HG03103 (cell line): ENCODE measurements at regions not wholly inside any gene's neighbourhood (a gene's known extent, or its start where the extent isn't known, plus 50 kb on each side); places are given as distances from the start of the nearest gene placed in this dataset.
A peak's percentile ranks its signal among the peaks of the same experiment; 100 is the strongest.

ENCODE experiments used
- ATAC-seq: cut with Tn5 transposase; IDR thresholded peaks from one replicate; pipeline ENCODE4 v1.9.1; 2021; ENCODE audit warnings: low read depth; ENCODE audit not compliant: unreplicated experiment

- ATAC-seq: no peak
These were observed 134.5 kb upstream of the FSTL4 start for GRCh38 chr5:133746834-133747233.

GRCh38 chr5:133744960-133745308, 132.6 kb upstream of the FSTL4 start:
- ATAC-seq: no peak

- no peak for ATAC-seq
These were observed 132.0 kb upstream of the FSTL4 start for GRCh38 chr5:133744051-133744959.

GRCh38 chr5:133742431-133742988, 130.2 kb upstream of the FSTL4 start:
- peak; percentile 63 for ATAC-seq

GRCh38 chr5:133741818-133742355, 129.5 kb upstream of the FSTL4 start:
- peak; percentile 5 for ATAC-seq

- ATAC-seq: no peak
These were observed 129.1 kb upstream of the FSTL4 start for GRCh38 chr5:133741396-133741795.

GRCh38 chr5:133739181-133739780, 126.9 kb upstream of the FSTL4 start:
- no peak for ATAC-seq

GRCh38 chr5:133738271-133738670, 125.9 kb upstream of the FSTL4 start:
- ATAC-seq: no peak

- no peak for ATAC-seq
These were observed 124.2 kb upstream of the FSTL4 start for GRCh38 chr5:133736512-133736911.

GRCh38 chr5:133735346-133735745, 123.0 kb upstream of the FSTL4 start:
- no peak for ATAC-seq

- ATAC-seq: no peak
These were observed 122.6 kb upstream of the FSTL4 start for GRCh38 chr5:133734916-133735315.

GRCh38 chr5:133732536-133732935, 120.2 kb upstream of the FSTL4 start:
- ATAC-seq: no peak

GRCh38 chr5:133731951-133732350, 119.6 kb upstream of the FSTL4 start:
- no peak for ATAC-seq

- ATAC-seq: no peak
These were observed 118.5 kb upstream of the FSTL4 start for GRCh38 chr5:133730866-133731265.

- no peak for ATAC-seq
These were observed 118.0 kb upstream of the FSTL4 start for GRCh38 chr5:133730346-133730745.

- ATAC-seq: no peak
These were observed 117.5 kb upstream of the FSTL4 start for GRCh38 chr5:133729800-133730199.

GRCh38 chr5:133728475-133728874, 116.1 kb upstream of the FSTL4 start:
- ATAC-seq: no peak

GRCh38 chr5:133727636-133728035, 115.3 kb upstream of the FSTL4 start:
- no peak for ATAC-seq

- no peak for ATAC-seq
These were observed 111.5 kb upstream of the FSTL4 start for GRCh38 chr5:133723651-133724366.

- ATAC-seq: no peak
These were observed 110.8 kb upstream of the FSTL4 start for GRCh38 chr5:133723126-133723525.

- ATAC-seq: no peak
These were observed 109.0 kb upstream of the FSTL4 start for GRCh38 chr5:133721365-133721764.
